ENCODE measurements at regions not wholly inside any gene's neighbourhood (a gene's known extent, or its start where the extent isn't known, plus 50 kb on each side); places are given as distances from the start of the nearest gene placed in this dataset.

DNA sequence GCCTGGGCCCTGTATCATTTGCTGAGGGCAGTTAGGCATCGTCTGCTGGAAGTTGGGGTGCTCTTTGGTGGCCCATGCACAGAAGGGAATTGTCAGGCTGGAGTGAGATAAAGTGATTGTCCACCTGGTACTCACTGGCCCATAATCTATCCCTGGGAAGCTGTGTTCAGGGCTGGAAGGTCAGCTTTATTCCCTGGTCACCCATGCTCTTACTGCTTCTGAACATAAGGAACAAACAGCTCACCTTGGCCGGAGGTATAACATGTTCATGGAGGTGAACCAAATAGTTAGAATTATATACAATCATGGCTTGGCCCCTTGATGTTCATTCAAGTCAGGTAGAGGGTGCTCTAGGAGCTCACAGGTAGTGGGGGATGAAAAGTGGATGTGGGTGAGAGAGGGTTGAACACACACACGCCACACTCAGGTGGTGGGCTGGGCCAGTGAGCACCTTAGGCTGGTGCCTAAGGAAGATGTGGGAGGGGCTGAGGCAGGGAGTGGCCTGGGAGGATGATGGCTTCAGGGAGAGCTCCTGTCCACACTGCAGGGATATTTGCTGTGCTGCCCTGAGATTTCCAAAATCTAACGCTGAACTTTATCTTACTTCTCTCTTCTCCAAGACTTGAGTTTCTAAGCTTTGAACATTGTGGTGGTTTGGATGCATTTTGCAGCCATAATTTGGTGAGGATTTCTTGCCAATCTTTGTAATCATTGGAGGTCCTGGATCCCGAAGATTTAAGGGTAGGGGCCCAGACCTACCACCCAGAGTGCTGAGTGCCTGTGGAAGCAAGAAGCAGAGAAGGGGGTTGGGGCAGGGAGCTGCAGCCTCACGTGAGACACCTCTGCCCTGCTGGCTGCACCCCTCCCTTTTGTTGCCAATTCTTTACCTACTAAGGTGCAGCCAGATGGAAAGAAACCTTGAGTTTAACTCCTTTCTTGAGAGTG lies 420.6 kb downstream of the ZNF536 start:
- no peaks in the 10 kb centered on the region for H3K9me3 ChIP-seq (ENCODE audit: control insufficient read depth in 2 of 2, low read length in 2 of 2)
- H3K9ac ChIP-seq (ENCODE audit: low read depth in 1 of 2, low read length in 2 of 2) = no peak overlapping the region
- H3K27ac ChIP-seq (ENCODE audit: low read depth in 2 of 2, low read length in 2 of 2) = no peak overlapping the region
- H3K4me3 ChIP-seq (ENCODE audit: low read length in 2 of 2) = no peak overlapping the region
- H3K36me3 ChIP-seq (ENCODE audit: control insufficient read depth in 2 of 2, insufficient read depth in 2 of 2, low read length in 2 of 2) = no peaks in the 10 kb centered on the region
- no peaks in the 10 kb centered on the region for H3K4me1 ChIP-seq (ENCODE audit: control insufficient read depth in 2 of 2, insufficient read depth in 2 of 2, low read length in 2 of 2)
- H3K27me3 ChIP-seq (ENCODE audit: control insufficient read depth in 2 of 2, insufficient read depth in 2 of 2, low read length in 2 of 2) = no peaks in the 10 kb centered on the region

GRCh38 chr19:30791088-30791487 lies 418.9 kb downstream of the ZNF536 start:
- Histone ChIP-seq H3K9me3 (ENCODE audit: control insufficient read depth in 2 of 2, low read length in 2 of 2) (no peaks in the 10 kb centered on the region), H3K4me1 (ENCODE audit: control insufficient read depth in 2 of 2, insufficient read depth in 2 of 2, low read length in 2 of 2) (no peaks in the 10 kb centered on the region), H3K27me3 (ENCODE audit: control insufficient read depth in 2 of 2, insufficient read depth in 2 of 2, low read length in 2 of 2) (no peaks in the 10 kb centered on the region), H3K9ac (ENCODE audit: low read depth in 1 of 2, low read length in 2 of 2) (no peak overlapping the region), H3K4me3 (ENCODE audit: low read length in 2 of 2) (no peak overlapping the region), H3K27ac (ENCODE audit: low read depth in 2 of 2, low read length in 2 of 2) (no peak overlapping the region), H3K36me3 (ENCODE audit: control insufficient read depth in 2 of 2, insufficient read depth in 2 of 2, low read length in 2 of 2) (no peaks in the 10 kb centered on the region)

DNA sequence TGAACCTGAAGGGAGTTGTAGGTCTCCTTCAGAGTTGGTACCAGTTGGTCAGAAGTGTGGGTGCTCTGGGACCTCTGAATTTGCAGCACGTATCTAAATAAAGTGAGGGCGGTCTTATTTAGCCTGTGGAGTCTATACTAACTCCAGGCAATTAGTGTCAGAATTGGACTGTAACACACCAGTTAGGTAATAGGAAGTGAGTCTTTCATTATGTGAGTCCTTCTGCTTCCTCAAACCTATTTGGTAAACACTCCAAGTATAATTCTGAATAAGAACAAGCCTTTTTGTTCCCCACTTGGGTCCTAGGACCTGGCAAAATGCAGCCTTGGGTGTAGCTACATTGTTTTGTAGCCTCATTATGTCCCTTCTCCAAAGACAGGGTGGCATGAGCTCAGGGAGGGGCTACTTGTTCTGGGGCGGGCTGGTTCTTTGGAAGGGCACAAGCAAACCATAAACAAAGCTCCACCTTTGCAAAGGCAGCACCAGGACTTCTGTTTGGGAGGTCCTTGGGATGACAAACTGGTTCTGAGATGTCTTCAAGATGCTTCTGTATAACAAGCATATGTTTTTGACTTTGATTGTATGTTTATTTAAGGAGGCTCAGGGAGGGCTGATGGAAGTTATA lies 418.0 kb downstream of the ZNF536 start:
- Histone ChIP-seq H3K27me3 (ENCODE audit: control insufficient read depth in 2 of 2, insufficient read depth in 2 of 2, low read length in 2 of 2) (no peaks in the 10 kb centered on the region), H3K9me3 (ENCODE audit: control insufficient read depth in 2 of 2, low read length in 2 of 2) (no peaks in the 10 kb centered on the region), H3K27ac (ENCODE audit: low read depth in 2 of 2, low read length in 2 of 2) (no peak overlapping the region), H3K9ac (ENCODE audit: low read depth in 1 of 2, low read length in 2 of 2) (no peak overlapping the region), H3K36me3 (ENCODE audit: control insufficient read depth in 2 of 2, insufficient read depth in 2 of 2, low read length in 2 of 2) (no peaks in the 10 kb centered on the region), H3K4me3 (ENCODE audit: low read length in 2 of 2) (no peak overlapping the region), H3K4me1 (ENCODE audit: control insufficient read depth in 2 of 2, insufficient read depth in 2 of 2, low read length in 2 of 2) (no peaks in the 10 kb centered on the region)

DNA sequence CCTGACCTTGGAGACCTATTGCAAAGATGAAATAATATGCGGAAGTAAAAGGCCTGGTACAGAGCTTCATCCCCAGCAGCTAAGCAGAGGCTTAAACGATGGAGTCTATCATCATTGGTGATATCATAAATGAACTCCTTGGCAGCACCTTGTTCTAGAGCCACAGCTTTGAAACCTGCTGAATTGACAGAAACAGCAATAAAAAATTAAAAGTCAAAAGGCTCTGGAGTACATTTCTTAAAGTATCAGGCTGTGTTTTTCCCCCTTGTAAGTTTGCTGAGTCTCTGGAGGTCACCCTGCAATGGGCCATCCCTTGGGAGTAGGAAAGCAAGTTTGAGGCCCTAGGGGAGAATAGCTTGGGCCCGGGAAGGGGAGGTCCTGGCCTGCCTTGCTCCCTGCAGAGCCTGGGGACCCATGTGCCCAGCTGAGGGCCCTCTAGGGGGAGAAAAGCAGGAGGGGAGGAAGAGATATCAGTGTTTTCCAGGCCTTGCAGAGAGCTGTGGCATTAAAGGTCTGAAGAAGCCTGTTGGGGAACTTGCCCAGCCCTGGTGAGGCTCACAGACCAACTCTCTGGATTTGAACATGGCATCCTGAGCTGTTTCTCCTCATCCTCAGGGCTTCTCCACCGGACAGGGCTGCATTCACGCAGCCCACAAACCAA lies 416.1 kb downstream of the ZNF536 start:
- no peak overlapping the region for H3K4me3 ChIP-seq (ENCODE audit: low read length in 2 of 2)
- H3K9ac ChIP-seq (ENCODE audit: low read depth in 1 of 2, low read length in 2 of 2) = no peak overlapping the region
- H3K9me3 ChIP-seq (ENCODE audit: control insufficient read depth in 2 of 2, low read length in 2 of 2) = no peaks in the 10 kb centered on the region
- H3K27ac ChIP-seq (ENCODE audit: low read depth in 2 of 2, low read length in 2 of 2) = no peak overlapping the region
- no peaks in the 10 kb centered on the region for H3K27me3 ChIP-seq (ENCODE audit: control insufficient read depth in 2 of 2, insufficient read depth in 2 of 2, low read length in 2 of 2)
- H3K36me3 ChIP-seq (ENCODE audit: control insufficient read depth in 2 of 2, insufficient read depth in 2 of 2, low read length in 2 of 2) = no peaks in the 10 kb centered on the region
- no peaks in the 10 kb centered on the region for H3K4me1 ChIP-seq (ENCODE audit: control insufficient read depth in 2 of 2, insufficient read depth in 2 of 2, low read length in 2 of 2)

DNA sequence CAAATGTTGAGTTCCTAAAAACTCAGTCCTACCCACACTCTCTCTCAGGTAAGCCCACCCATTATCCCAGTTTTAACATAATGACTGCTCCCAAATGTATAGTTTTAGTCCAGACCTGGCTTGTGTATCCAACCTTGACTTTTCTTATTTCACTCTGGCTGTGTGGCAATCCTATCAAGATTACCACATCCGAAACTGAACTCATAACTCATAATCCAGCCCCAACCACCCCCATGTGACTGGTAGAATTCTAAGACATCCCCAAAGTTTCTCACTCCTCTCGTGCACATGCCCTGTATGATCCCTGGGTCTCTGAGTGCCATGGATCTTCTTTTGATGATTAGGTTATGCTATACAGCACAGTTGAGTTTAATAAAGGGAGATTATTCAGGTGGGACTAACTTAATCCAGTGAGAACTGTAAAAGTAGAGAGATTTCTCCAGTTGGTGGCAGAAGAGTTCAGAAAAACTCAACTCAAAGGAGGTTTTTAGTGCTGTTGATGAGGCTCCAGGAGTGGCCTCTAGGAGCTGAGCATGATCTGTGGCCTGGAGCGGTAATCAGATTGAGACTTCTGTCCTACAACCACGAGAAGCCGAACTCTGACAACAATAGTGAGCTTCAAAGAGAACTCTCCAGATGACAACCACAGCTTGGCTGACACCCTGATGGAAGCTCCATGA lies 413.4 kb downstream of the ZNF536 start:
- no peaks in the 10 kb centered on the region for H3K27me3 ChIP-seq (ENCODE audit: control insufficient read depth in 2 of 2, insufficient read depth in 2 of 2, low read length in 2 of 2)
- H3K9me3 ChIP-seq (ENCODE audit: control insufficient read depth in 2 of 2, low read length in 2 of 2) = no peaks in the 10 kb centered on the region
- H3K4me3 ChIP-seq (ENCODE audit: low read length in 2 of 2) = no peak overlapping the region
- no peak overlapping the region for H3K9ac ChIP-seq (ENCODE audit: low read depth in 1 of 2, low read length in 2 of 2)
- H3K27ac ChIP-seq (ENCODE audit: low read depth in 2 of 2, low read length in 2 of 2) = no peak overlapping the region
- no peaks in the 10 kb centered on the region for H3K4me1 ChIP-seq (ENCODE audit: control insufficient read depth in 2 of 2, insufficient read depth in 2 of 2, low read length in 2 of 2)
- H3K36me3 ChIP-seq (ENCODE audit: control insufficient read depth in 2 of 2, insufficient read depth in 2 of 2, low read length in 2 of 2) = no peaks in the 10 kb centered on the region

GRCh38 chr19:30784850-30785457 lies 412.8 kb downstream of the ZNF536 start:
- Histone ChIP-seq H3K9ac (ENCODE audit: low read depth in 1 of 2, low read length in 2 of 2) (no peak overlapping the region), H3K36me3 (ENCODE audit: control insufficient read depth in 2 of 2, insufficient read depth in 2 of 2, low read length in 2 of 2) (no peaks in the 10 kb centered on the region), H3K4me3 (ENCODE audit: low read length in 2 of 2) (no peak overlapping the region), H3K27ac (ENCODE audit: low read depth in 2 of 2, low read length in 2 of 2) (no peak overlapping the region), H3K9me3 (ENCODE audit: control insufficient read depth in 2 of 2, low read length in 2 of 2) (no peaks in the 10 kb centered on the region), H3K27me3 (ENCODE audit: control insufficient read depth in 2 of 2, insufficient read depth in 2 of 2, low read length in 2 of 2) (no peaks in the 10 kb centered on the region), H3K4me1 (ENCODE audit: control insufficient read depth in 2 of 2, insufficient read depth in 2 of 2, low read length in 2 of 2) (no peaks in the 10 kb centered on the region)

GRCh38 chr19:30783936-30784335 lies 411.8 kb downstream of the ZNF536 start:
- no peak overlapping the region for H3K9ac ChIP-seq (ENCODE audit: low read depth in 1 of 2, low read length in 2 of 2)
- no peaks in the 10 kb centered on the region for H3K36me3 ChIP-seq (ENCODE audit: control insufficient read depth in 2 of 2, insufficient read depth in 2 of 2, low read length in 2 of 2)
- no peaks in the 10 kb centered on the region for H3K4me1 ChIP-seq (ENCODE audit: control insufficient read depth in 2 of 2, insufficient read depth in 2 of 2, low read length in 2 of 2)
- no peaks in the 10 kb centered on the region for H3K27me3 ChIP-seq (ENCODE audit: control insufficient read depth in 2 of 2, insufficient read depth in 2 of 2, low read length in 2 of 2)
- no peak overlapping the region for H3K4me3 ChIP-seq (ENCODE audit: low read length in 2 of 2)
- no peak overlapping the region for H3K27ac ChIP-seq (ENCODE audit: low read depth in 2 of 2, low read length in 2 of 2)
- H3K9me3 ChIP-seq (ENCODE audit: control insufficient read depth in 2 of 2, low read length in 2 of 2) = no peaks in the 10 kb centered on the region

DNA sequence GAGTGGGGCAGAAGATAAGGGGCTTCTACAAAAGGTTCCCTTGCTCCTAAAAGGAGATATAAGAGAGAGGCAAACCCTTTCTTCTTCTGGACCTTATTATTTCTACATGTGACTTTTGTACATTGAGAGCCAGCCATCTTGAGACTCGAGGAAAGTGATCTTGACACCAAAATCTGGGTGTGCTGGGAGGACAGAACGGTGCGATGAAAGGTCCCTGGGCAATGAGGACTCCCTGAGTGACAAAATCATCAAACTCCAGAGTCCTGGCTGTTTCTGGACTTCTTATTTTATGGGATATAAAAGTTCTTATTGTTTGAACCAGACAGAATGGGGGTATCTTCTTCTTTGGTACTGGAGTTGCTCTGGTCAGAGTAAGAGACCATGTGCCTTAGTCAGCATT lies 411.0 kb downstream of the ZNF536 start:
- Histone ChIP-seq H3K9me3 (ENCODE audit: control insufficient read depth in 2 of 2, low read length in 2 of 2) (no peaks in the 10 kb centered on the region), H3K4me3 (ENCODE audit: low read length in 2 of 2) (no peak overlapping the region), H3K36me3 (ENCODE audit: control insufficient read depth in 2 of 2, insufficient read depth in 2 of 2, low read length in 2 of 2) (no peaks in the 10 kb centered on the region), H3K27me3 (ENCODE audit: control insufficient read depth in 2 of 2, insufficient read depth in 2 of 2, low read length in 2 of 2) (no peaks in the 10 kb centered on the region), H3K27ac (ENCODE audit: low read depth in 2 of 2, low read length in 2 of 2) (no peak overlapping the region), H3K4me1 (ENCODE audit: control insufficient read depth in 2 of 2, insufficient read depth in 2 of 2, low read length in 2 of 2) (no peaks in the 10 kb centered on the region), H3K9ac (ENCODE audit: low read depth in 1 of 2, low read length in 2 of 2) (no peak overlapping the region)

- no peaks in the 10 kb centered on the region for H3K27me3 ChIP-seq (ENCODE audit: control insufficient read depth in 2 of 2, insufficient read depth in 2 of 2, low read length in 2 of 2)
- H3K9me3 ChIP-seq (ENCODE audit: control insufficient read depth in 2 of 2, low read length in 2 of 2) = no peaks in the 10 kb centered on the region
- H3K9ac ChIP-seq (ENCODE audit: low read depth in 1 of 2, low read length in 2 of 2) = no peak overlapping the region
- H3K4me3 ChIP-seq (ENCODE audit: low read length in 2 of 2) = no peak overlapping the region
- no peaks in the 10 kb centered on the region for H3K4me1 ChIP-seq (ENCODE audit: control insufficient read depth in 2 of 2, insufficient read depth in 2 of 2, low read length in 2 of 2)
- no peaks in the 10 kb centered on the region for H3K36me3 ChIP-seq (ENCODE audit: control insufficient read depth in 2 of 2, insufficient read depth in 2 of 2, low read length in 2 of 2)
- no peak overlapping the region for H3K27ac ChIP-seq (ENCODE audit: low read depth in 2 of 2, low read length in 2 of 2)
Measured at GRCh38 chr19:30781519-30781918, 409.3 kb downstream of the ZNF536 start.

Measured in mucosa of rectum (tissue), 2 donors.